AG08396 (cell line): ENCODE measurements at regions not wholly inside any gene's neighbourhood (a gene's known extent, or its start where the extent isn't known, plus 50 kb on each side); places are given as distances from the start of the nearest gene placed in this dataset.

ENCODE experiments used
- DNase-seq: peaks from one replicate; pipeline ENCODE4 v3.0.0; 2012; ENCODE audit warnings: low spot score, mixed read lengths

DNA sequence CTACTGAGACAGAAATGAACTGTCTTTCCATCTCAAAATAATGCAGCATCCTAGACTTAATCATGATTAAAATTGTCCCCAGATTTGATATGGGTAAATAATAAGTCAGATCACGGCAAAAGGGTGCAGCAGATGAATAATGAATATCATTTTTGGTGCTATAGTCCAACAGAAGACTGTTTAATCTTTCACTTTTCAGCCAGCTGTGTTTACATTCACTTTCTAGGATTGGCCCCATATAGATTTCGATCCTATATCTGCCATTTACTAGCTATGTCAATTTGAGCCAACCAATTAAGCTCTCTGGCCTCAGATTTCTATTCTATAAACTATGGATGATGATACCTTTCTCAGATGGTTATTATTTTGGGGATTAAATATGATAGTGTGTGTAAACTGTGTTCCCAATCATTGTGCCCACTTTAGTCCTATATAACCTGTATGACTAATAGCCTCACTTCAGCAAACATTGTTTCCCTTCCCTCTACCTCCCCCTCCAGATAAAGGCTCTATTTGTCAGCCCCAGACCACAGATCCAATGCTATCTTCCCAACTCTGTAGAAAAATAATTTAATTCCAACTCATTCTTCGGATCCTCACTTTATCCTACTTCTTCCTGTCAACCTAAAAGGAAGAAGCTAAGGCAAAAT, 53.6 kb upstream of the NT5E start:
- no peak for DNase-seq

DNA sequence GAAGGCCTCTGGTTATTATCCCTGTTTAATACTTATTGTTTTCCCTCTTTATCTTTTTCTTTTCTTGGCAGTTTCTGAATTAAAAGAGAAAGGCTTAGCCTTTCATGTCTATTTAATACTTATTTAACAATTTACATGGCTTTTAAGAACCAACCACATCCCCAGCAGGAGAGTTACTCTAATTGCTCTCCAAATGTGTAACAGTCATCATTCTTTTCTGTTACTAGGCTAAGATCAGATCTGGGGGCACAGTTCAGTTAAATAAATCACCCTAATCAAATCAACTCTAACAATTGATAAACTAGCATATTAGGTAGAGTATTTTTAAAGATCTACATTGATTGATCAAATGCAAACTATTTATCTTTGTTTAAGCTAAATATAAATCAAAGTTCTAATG, 54.1 kb upstream of the NT5E start:
- no peak for DNase-seq

DNA sequence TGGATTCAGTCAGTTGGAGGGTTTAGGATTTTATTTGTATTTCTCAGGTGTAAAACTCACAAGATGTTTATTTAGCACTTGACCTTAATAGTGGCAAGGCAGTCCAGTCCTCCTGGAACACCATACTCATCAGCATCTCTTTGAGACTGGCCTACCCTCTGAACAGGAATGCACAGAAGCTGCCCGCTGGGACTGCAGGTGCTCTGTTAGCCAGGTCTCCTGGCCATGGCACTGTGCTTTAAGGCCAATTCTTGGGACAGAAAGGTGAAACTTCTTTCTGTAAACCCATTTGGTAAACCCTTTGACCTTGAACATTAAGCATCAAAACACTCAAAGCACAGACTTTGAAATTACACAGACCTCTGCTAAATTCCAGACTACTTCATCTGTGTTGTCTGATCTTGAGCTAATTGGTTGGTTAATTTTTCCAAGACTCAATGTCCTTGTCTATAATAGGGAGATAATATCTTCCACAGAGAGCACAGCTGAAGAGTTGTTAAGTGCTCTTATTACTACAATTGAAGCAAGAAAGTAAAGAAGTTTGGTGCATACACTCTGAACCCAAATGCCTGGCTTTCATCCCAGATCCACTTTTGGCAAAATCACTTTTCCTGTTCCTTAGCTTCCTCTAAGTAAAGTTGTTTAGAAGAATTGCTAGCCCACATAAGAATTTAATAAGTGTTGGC, 54.9 kb upstream of the NT5E start:
- DNase-seq = no peak

DNA sequence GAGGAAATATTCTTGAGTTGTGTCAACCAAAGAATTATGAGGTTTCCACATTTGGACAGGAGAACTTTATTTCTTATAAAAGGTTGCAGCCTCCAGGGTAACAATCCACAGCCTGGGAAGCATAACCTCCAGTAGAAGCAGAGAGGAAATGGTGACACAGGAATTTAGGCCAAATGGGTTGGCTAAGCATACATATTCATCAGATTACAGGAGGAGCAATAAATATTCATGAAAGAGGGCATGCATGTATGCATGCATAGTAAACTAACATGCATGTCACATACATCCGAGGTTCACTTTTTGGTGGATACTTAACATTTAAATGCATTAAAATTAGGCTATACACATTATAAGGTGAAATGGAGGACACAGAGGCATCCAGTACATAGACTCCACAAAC, 55.7 kb upstream of the NT5E start:
- DNase-seq = no peak

DNA sequence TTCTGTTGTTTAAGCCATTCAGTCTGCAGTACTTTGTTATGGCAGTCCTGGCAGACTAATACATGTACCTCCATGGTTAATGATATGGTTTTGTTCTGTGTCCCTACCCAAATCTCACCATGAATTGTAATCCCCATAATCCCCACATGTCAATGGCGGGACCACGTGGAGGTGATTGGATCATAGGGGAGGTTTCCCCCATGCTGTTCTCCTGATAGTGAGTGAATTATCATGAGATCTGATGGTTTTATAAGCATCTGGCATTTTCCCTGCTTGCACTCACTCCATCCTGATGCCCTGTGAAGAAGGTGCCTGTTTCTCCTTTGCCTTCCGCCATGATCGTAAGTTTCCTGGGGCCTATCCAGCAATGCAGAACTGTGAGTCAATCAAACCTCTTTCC, 57.5 kb upstream of the NT5E start:
- DNase-seq = no peak

DNA sequence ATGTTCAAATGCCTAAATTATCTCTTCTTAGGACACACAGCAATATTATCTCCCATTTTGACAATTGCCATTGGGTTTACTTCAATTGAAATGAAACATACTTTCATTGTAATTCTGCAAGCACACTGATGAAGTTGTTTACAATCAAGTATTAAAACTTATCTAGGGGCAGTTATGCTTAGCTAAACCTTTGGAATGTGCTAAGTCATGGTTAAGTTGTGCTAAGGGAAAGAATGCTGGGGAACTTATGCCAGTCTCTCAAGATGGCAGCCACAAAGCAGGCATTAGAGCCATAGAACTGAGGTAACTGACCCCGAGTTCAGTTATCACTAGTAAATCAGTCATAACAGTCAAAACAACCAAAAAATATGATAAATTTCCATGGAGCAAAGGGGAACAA, 59.1 kb upstream of the NT5E start:
- DNase-seq = peak; percentile 23

DNA sequence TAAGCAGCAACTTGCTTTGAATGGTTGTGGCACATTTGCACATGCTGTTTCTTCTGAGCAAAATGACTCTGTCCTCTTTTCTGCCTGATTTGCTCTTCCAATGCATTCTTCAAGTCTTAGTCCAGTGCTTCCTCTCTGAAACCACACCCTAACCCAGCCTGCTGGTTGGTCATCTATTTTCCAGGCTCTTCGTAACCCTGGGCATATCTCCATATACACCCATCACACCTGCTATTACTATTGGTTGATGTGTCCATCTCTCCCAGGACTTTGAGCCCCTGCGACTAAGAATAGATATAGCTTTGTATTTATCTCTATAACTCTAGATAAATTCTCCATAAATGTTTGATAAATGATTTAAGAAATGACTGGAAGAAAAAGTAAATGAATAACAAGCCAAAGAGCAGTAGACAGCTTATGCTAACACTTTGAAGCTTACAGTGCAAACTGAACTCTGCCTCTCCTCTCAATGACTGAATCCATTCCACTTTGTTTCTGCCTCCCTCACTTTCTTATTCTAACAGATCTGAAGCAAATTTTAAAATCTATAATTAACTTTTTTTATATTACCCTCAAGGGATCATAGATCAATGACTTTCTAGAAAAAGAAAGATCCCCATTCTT, 59.7 kb upstream of the NT5E start:
- peak; percentile 21 for DNase-seq

DNA sequence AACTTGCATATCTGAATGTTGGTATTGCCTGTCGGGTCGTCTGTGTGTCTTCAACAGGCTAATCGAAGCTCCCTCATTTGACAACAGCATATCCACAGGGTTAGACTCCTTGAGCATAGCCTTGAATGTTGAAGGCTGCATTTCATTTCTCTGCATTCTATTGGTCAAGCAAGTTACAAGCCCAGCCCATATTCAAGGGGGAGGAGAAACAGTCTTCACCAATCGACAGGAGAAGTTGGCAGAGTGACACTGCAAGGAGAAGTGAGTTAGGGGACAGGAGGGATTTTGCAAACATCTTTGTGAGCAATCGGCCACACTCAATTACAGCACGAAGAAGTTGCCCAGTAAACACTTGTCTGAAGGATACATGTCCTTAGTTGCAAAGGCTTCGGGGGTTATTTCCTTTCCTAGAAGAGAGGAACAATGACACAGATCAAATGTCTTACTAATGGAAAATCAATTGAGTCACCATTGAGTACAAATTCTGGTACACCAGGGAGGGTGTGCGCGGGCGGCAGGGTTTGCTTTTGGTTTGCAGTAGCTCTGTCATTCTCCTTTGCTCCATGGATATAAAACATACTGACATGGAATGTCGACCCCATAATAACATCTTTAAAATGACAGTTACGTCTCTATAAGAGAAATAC, 60.6 kb upstream of the NT5E start:
- DNase-seq = no peak

DNA sequence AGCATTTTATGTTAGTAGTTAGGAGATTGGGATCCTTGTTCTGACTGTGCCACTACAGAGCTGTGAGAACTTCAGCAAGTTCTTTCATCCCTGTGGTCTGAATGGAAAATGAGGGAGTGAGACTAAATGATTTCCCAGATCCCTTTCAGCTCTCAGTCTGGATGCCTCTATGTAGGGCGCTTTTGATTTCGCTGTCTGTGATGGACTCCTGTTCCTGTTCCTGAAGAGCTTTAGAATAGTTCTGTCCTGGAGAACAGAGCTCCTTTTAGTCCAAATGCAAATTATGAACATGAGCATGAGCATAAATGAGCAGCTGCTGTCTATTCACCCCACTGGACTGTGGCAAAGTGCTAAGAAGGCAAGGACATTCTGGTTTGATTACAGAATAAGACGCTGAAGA, 61.4 kb upstream of the NT5E start:
- DNase-seq = no peak

DNA sequence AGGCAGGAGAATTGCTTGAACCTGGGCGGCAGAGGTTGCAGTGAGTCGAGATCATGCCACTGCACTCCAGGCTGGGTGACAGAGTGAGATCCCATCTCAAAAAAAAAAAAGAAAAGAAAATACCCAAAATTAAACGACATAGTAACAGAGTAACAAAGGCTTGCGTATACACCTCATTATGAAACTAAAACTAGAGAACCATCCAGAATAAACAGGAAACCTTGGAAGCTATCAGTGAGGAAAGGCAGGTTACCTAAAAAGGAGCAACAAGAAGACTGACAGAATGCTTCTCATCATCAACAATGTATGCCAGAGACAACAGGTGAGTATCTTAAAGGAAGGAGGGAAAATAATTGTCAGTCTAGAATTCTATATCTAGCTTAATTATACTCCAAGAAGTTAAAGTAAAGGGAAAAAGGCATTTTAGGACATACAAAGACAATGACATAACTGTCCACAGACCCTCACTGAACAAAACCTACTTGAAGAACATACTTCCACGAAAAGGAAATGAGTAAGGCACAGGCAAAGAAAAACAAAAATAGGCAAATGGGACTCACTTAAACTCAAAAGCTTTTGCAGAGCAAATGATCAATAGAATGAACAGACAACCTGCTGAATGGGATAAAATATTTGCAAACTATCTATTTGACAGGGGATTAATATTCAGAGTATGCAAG, 64.1 kb upstream of the NT5E start:
- no peak for DNase-seq

DNA sequence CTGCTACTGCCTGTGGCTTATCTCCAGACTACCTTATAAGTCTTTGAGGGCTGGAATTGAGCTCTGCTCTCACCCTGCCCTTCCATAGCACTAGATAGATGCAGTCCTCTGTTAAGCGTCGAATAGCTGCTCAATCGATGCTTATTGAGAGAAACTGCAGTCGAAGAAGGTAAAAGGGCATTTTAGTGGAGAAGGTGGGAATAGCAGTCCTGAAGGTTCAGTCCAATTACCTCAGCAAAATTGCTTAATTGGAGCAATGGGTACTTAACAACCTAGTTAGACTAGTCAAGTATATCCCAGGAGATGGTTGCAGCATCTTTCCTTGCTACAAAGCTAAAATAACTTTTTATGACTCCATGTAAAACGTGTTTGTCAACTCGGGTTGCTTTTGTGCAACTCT, 66.8 kb upstream of the NT5E start:
- no peak for DNase-seq

DNA sequence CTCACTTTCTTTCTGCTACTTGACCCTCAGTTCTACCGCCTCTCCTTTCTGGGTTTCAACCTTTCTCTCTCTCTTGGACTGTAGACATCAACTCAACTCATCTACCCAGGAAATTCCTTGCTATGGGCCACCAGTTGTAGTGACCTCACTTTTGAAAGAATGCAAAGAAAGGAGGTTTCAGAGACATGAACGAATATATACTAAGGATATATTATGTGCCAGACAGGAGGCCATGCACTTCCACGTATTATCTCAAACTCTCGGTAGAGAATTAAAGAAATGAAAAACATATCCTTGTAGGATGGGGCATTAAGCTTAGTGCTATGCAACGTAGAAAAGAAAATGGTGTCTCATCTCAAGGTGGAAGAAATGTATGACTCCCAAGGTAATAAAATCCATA, 67.3 kb upstream of the NT5E start:
- no peak for DNase-seq

DNA sequence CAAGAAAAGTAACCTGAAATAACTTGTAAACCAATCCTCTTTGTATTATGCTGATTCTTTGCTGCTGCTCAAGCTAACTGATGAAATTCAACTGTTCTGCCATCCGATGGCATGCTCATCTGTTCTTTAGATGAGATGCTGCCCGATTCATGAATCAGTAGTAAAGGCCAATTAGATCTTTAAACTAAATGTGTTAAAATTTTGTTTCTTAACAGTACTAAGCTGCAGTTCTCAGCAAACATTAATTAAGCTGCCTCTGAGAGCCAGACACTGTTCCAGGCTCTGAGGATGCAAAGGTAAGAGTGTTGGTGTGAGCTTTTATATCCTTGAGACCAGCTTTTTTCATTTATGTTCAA, 77.0 kb upstream of the NT5E start:
- DNase-seq = no peak

DNA sequence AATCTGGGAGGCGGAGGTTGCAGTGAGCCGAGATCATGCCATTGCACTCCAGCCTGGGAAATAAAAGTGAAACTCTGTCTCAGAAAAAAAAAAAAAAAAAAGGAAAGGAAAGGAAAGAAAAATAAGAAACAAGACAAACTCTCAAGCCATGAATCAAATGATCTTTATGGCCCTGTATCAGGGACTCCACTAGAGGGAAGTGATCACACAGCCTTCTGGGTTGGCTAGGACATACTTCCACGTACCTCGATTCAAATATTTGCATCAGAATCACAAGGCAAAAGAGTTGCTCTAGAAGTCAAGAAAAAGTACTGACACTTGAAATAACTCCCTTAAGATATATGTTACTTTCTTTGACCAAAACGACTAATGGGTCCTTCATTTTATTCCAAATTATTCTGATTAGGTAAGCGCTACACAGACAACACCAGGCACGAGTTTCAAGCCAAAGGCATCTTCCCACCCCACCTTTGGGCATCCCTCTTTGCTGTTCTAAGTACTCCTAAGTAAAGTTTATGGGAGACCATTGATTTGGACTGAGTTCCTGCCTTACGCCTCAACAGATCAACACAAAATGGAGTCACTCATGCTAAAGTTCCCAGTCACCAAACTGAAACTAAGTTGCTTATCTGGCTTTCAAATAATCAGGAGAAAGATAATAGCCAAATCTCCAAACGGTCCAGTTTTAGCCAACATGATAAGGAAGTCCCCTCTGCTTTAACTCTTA, 77.5 kb upstream of the NT5E start:
- DNase-seq = no peak

DNA sequence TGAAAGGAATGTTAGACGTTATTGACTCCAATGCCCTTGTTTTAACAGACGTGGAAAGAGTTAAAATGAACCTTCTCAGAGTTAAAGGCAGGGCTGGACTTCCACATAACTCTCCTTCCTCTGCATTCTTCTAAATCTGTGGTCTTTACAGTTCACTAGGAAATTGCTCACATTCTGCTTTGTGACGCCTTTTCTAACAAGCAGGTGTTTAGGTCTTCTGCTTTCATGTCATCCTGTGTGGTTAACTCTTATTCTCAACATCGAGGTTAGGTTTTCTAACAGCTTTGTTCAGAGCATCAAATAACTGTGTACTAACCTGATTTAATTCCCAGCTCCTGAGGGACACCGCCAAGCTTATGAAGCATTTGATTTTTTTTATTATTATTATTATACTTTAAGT, 81.3 kb upstream of the NT5E start:
- DNase-seq = no peak

DNA sequence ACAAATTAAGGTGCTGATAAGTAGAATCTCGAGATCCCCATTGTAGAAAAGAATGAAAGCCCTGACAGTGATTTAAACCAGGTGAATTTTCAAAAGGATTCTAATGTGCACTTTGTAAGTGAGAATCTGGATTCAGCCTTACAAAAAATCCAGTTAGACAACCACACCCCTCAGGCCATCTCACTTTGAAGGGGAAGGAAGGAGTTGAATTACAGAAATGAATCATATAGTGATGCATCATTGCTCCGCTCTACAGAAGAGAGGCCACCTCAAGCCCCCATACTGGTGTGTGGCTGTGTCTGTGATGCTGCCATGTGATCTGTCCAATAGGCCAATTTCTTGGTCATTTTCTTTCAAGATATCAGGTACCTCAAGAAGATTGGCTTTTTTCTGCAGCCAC, 85.5 kb upstream of the NT5E start:
- DNase-seq = peak; percentile 36

DNA sequence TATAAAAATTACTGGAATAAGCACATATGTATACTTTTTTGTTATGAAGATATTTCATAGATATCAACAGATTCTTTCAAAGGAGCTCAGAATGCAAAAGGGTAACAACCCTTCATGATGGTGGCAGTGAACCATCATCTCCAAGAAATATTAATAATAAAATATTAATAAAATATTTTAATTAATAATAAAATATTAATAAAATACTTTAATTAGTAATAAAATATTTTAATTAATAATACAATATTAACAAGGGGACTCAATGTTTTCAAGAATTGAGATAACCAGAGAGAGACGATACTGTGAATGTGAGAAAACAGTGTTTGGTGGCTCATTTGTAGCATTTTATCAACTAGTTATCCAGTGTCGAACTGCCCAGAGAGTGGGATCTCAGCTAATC, 86.0 kb upstream of the NT5E start:
- no peak for DNase-seq

DNA sequence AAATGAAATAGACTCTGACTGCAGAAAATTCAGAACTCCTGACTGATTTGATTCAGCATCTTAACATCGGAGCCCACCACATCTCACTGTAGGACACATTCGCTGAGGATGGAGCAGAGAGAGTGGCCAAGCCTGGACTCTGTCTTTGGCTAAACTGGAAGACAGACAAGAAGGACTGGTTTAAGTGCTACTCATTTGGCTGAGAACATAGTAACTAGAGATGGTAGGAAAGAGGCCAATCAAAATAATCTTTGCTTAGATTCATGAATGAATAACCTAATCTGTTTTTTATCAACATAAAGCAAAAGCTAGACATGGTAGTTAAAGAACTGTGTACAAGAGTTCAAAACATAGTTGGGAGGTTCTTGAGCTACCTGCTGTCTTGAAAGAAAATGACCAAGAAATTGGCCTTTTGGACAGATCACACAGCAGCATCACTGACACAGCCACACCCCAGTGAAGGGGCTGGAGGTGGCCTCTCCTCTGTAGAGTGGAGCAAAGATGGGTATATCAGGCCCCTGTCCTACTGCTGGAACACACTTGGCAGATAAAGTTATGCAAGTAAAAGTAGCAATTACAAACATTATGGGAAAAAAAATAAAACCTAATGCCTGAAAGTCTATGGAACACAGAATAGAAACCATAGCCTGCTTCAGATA, 87.1 kb upstream of the NT5E start:
- no peak for DNase-seq

DNA sequence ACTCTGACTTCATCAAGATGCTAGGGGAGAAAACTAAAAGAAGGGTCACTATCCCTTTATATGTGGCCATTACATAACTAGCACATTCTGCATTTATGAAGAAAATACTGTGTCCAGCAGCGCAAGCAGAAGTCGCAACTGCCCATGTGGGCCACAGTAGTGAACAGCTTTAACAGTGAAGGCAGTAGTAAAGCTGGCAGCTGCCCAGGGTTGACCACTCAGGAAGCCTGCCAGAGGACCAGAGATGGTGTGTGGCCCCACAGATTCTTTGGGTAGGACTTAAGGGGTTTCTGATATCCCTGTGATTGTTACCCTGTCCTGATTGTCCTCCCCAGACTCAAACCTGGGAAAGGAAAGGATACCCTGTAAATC, 88.3 kb upstream of the NT5E start:
- DNase-seq = no peak

DNA sequence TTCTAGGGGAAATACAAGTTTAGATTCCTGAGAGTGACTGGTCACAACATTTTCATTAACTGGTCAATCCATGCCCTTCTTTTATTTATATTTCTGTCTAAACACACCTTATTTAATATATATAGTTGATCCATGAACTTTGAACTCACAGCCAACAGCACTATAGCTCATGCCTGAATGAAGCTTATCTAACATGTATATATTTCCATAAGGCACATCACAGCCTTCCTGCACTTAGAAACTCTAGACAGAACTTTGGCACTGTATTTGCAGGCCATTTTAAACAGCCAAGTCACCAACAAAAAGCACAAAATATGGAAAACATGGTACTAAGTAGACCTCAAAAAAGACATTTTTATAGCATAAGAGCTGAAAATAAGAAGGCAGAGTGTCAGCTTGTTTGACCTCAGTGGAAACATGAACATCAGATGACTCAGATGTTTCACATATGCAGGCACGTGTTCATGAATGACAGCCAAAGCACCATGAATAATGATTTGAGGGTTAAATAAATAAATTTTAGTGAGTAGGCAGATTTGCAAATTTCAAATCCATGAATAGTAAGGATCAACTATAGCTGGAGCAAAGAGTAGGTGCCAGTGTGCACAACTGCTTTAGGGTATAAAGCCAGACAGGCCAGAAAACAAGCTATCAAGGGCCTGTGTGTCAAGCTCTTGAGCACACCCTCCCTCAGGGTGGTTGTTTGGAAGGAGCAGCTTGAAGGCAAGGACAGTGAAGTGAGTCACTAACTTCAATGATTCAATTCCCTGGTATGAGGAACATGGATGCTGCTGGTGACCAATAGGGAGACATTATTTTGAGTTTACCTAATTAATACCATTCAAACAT, 88.9 kb upstream of the NT5E start:
- DNase-seq = peak; percentile 80

DNA sequence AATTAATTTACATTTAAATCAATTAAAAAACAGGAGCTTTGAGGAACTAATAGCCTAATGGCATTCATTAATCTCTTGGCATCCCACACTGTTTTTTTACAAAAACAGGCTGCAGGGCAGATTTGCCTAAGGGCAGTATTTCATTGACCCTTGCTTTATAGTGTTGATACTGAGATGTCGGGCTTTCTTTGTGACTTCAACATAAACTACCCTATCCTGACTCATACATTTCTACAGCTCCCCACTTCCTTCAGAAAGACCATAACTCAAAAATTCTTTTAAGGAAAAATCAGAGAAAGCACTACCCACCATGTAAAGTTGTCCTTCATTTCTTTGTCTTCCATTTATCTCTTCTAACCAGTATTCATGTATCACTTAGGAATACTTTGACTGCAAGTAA, 92.2 kb upstream of the NT5E start:
- DNase-seq = no peak
